WTC11 (cell line): ENCODE measurements at regions not wholly inside any gene's neighbourhood (a gene's known extent, or its start where the extent isn't known, plus 50 kb on each side); places are given as distances from the start of the nearest gene placed in this dataset.

Experiments used
- ATAC-seq: fragments of 200-7000 bp; cut with Tn5 transposase; 2 replicates; pipeline ENCODE4 v1.10.0; 2021; ENCODE audit warnings: mild to moderate bottlenecking, moderate library complexity
- CTCF ChIA-PET: fragments of 300-600 bp; sonication (Branson Sonifier 250); formaldehyde crosslinking; loops from one replicate; lab custom pipeline; 2021; ENCODE audit warnings: antibody characterized with exemption; lab: Charles Lee
- POLR2A ChIA-PET: fragments of 350-600 bp; sonication (Branson Sonifier 250); formaldehyde crosslinking; loops from one replicate; lab custom pipeline; 2021; ENCODE audit warnings: antibody characterized with exemption; lab: Charles Lee
- DNase-seq: peaks from one replicate; pipeline ENCODE4 v3.0.0; 2021; ENCODE audit warnings: low spot score
- H3K27ac Mint-ChIP-seq: 2 replicates; pipeline ENCODE4 v1.8.0; 2021; ENCODE audit warnings: mixed read lengths
- H3K27me3 Mint-ChIP-seq: 2 replicates; pipeline ENCODE4 v1.8.0; 2021; ENCODE audit warnings: low read depth, mild to moderate bottlenecking, moderate library complexity, mixed read lengths
- H3K36me3 Mint-ChIP-seq: 2 replicates; pipeline ENCODE4 v1.8.0; 2021; ENCODE audit warnings: mixed read lengths
- H3K4me1 Mint-ChIP-seq: 2 replicates; pipeline ENCODE4 v1.8.0; 2022; ENCODE audit warnings: mixed read lengths
- H3K4me3 Mint-ChIP-seq: 2 replicates; pipeline ENCODE4 v1.8.0; 2021; ENCODE audit warnings: mild to moderate bottlenecking, moderate library complexity, mixed read lengths
- H3K9me3 Mint-ChIP-seq: 2 replicates; pipeline ENCODE4 v1.8.0; 2021; ENCODE audit warnings: mixed read lengths
- ATF1 ChIP-seq: sonication (generic); formaldehyde crosslinking; IDR thresholded peaks from 2 replicates; pipeline ENCODE4 v1.8.1; 2023; ENCODE audit warnings: mild to moderate bottlenecking, moderate library complexity, missing genetic modification reagents
- JUN ChIP-seq: sonication (generic); formaldehyde crosslinking; IDR thresholded peaks from 2 replicates; pipeline ENCODE4 v1.8.0; 2023; ENCODE audit warnings: mild to moderate bottlenecking, missing genetic modification reagents
- NR1H2 ChIP-seq: sonication (generic); formaldehyde crosslinking; IDR thresholded peaks from 2 replicates; pipeline ENCODE4 v1.9.0; 2021; ENCODE audit warnings: mild to moderate bottlenecking, moderate library complexity, missing genetic modification reagents
- OVOL2 ChIP-seq: fragments of 250-450 bp; sonication (Bioruptor Pico); IDR thresholded peaks from 2 replicates; pipeline ENCODE4 v1.9.0; 2021; ENCODE audit warnings: mild to moderate bottlenecking, borderline replicate concordance
- RELA ChIP-seq: sonication (generic); formaldehyde crosslinking; IDR thresholded peaks from 2 replicates; pipeline ENCODE4 v1.8.1; 2022; ENCODE audit warnings: missing genetic modification reagents, mild to moderate bottlenecking, borderline replicate concordance
- SMAD3 ChIP-seq: sonication (generic); formaldehyde crosslinking; IDR thresholded peaks from 2 replicates; pipeline ENCODE4 v1.8.0; 2022; ENCODE audit warnings: missing genetic modification reagents, mild to moderate bottlenecking, borderline replicate concordance
- TEAD1 ChIP-seq: sonication (generic); formaldehyde crosslinking; IDR thresholded peaks from 2 replicates; pipeline ENCODE4 v1.8.0; 2022; ENCODE audit warnings: mild to moderate bottlenecking, missing genetic modification reagents
- TP53 ChIP-seq: sonication (generic); formaldehyde crosslinking; IDR thresholded peaks from 2 replicates; pipeline ENCODE4 v1.8.1; 2023; ENCODE audit warnings: mild to moderate bottlenecking, missing genetic modification reagents
- ZBTB21 ChIP-seq: sonication (generic); formaldehyde crosslinking; IDR thresholded peaks from 2 replicates; pipeline ENCODE4 v1.8.1; 2023; ENCODE audit warnings: mild to moderate bottlenecking, missing genetic modification reagents, borderline replicate concordance
- TF ChIP-seq, protein P1 (sequence below): sonication (generic); formaldehyde crosslinking; IDR thresholded peaks from 2 replicates; pipeline ENCODE4 v1.8.0; 2022; ENCODE audit warnings: mild to moderate bottlenecking, missing genetic modification reagents
- TF ChIP-seq, protein P2 (sequence below): fragments of 250-450 bp; sonication (Bioruptor Pico); IDR thresholded peaks from 2 replicates; pipeline ENCODE4 v1.9.0; 2021; ENCODE audit warnings: mild to moderate bottlenecking
- TF ChIP-seq, protein P3 (sequence below): sonication (generic); formaldehyde crosslinking; IDR thresholded peaks from 2 replicates; pipeline ENCODE4 v1.8.0; 2022; ENCODE audit warnings: missing genetic modification reagents
- TF ChIP-seq, protein P4 (sequence below): fragments of 250-450 bp; sonication (Bioruptor Pico); IDR thresholded peaks from 2 replicates; pipeline ENCODE4 v1.8.0; 2021; ENCODE audit warnings: mild to moderate bottlenecking
- TF ChIP-seq, protein P5 (sequence below): sonication (generic); formaldehyde crosslinking; IDR thresholded peaks from 2 replicates; pipeline ENCODE4 v1.8.0; 2023; ENCODE audit warnings: missing genetic modification reagents
- TF ChIP-seq, protein P6 (sequence below): sonication (generic); formaldehyde crosslinking; IDR thresholded peaks from 2 replicates; pipeline ENCODE4 v1.8.1; 2022; ENCODE audit warnings: mild to moderate bottlenecking, moderate library complexity, missing genetic modification reagents
- TF ChIP-seq, protein P7 (sequence below): fragments of 250-450 bp; sonication (Bioruptor Pico); conservative IDR thresholded peaks from 2 replicates; pipeline ENCODE4 v1.9.0; 2021; ENCODE audit warnings: mild to moderate bottlenecking
- TF ChIP-seq, protein P8 (sequence below): sonication (generic); formaldehyde crosslinking; IDR thresholded peaks from 2 replicates; pipeline ENCODE4 v1.8.1; 2022; ENCODE audit warnings: low read depth, mild to moderate bottlenecking, moderate library complexity, missing genetic modification reagents, borderline replicate concordance

DNA sequence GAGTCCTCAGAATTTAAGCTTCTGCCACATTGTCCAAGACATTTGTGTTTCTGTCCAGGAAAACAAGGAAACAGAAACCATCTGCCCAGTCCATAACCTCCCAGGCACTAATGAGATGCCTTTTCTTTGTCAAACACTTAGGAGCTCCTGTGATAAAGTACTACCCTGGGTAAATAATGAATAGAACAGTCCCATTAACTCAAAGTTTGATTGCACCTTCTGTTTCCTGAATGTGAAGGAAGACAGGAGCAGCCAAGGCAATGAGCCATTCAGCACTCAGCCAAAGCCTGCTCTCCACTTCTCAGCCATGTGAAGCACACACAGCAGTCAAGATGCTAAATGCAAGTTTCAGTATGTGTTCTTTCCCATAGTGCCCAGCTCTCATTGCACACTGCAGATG is 199.8 kb downstream of the SEC16B start (continued):
- TF ChIP-seq SMAD3 (no peak), ATF1 (CRISPR knock-in tag) (no peak), NR1H2 (no peak), TP53 (CRISPR knock-in tag) (no peak), OVOL2 (CRISPR knock-in tag) (no peak)
- TF ChIP-seq, protein P1, sequence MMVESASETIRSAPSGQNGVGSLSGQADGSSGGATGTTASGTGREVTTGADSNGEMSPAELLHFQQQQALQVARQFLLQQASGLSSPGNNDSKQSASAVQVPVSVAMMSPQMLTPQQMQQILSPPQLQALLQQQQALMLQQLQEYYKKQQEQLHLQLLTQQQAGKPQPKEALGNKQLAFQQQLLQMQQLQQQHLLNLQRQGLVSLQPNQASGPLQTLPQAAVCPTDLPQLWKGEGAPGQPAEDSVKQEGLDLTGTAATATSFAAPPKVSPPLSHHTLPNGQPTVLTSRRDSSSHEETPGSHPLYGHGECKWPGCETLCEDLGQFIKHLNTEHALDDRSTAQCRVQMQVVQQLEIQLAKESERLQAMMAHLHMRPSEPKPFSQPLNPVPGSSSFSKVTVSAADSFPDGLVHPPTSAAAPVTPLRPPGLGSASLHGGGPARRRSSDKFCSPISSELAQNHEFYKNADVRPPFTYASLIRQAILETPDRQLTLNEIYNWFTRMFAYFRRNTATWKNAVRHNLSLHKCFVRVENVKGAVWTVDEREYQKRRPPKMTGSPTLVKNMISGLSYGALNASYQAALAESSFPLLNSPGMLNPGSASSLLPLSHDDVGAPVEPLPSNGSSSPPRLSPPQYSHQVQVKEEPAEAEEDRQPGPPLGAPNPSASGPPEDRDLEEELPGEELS (CRISPR knock-in tag), result no peak
- TF ChIP-seq, protein P2, sequence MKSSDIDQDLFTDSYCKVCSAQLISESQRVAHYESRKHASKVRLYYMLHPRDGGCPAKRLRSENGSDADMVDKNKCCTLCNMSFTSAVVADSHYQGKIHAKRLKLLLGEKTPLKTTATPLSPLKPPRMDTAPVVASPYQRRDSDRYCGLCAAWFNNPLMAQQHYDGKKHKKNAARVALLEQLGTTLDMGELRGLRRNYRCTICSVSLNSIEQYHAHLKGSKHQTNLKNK (CRISPR knock-in tag), result no peak
- TF ChIP-seq, protein P3, sequence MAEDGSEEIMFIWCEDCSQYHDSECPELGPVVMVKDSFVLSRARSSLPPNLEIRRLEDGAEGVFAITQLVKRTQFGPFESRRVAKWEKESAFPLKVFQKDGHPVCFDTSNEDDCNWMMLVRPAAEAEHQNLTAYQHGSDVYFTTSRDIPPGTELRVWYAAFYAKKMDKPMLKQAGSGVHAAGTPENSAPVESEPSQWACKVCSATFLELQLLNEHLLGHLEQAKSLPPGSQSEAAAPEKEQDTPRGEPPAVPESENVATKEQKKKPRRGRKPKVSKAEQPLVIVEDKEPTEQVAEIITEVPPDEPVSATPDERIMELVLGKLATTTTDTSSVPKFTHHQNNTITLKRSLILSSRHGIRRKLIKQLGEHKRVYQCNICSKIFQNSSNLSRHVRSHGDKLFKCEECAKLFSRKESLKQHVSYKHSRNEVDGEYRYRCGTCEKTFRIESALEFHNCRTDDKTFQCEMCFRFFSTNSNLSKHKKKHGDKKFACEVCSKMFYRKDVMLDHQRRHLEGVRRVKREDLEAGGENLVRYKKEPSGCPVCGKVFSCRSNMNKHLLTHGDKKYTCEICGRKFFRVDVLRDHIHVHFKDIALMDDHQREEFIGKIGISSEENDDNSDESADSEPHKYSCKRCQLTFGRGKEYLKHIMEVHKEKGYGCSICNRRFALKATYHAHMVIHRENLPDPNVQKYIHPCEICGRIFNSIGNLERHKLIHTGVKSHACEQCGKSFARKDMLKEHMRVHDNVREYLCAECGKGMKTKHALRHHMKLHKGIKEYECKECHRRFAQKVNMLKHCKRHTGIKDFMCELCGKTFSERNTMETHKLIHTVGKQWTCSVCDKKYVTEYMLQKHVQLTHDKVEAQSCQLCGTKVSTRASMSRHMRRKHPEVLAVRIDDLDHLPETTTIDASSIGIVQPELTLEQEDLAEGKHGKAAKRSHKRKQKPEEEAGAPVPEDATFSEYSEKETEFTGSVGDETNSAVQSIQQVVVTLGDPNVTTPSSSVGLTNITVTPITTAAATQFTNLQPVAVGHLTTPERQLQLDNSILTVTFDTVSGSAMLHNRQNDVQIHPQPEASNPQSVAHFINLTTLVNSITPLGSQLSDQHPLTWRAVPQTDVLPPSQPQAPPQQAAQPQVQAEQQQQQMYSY, result no peak
- TF ChIP-seq, protein P4, sequence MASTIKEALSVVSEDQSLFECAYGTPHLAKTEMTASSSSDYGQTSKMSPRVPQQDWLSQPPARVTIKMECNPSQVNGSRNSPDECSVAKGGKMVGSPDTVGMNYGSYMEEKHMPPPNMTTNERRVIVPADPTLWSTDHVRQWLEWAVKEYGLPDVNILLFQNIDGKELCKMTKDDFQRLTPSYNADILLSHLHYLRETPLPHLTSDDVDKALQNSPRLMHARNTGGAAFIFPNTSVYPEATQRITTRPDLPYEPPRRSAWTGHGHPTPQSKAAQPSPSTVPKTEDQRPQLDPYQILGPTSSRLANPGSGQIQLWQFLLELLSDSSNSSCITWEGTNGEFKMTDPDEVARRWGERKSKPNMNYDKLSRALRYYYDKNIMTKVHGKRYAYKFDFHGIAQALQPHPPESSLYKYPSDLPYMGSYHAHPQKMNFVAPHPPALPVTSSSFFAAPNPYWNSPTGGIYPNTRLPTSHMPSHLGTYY (CRISPR knock-in tag), result no peak
- TF ChIP-seq, all 79 proteins: peak for 0

DNA sequence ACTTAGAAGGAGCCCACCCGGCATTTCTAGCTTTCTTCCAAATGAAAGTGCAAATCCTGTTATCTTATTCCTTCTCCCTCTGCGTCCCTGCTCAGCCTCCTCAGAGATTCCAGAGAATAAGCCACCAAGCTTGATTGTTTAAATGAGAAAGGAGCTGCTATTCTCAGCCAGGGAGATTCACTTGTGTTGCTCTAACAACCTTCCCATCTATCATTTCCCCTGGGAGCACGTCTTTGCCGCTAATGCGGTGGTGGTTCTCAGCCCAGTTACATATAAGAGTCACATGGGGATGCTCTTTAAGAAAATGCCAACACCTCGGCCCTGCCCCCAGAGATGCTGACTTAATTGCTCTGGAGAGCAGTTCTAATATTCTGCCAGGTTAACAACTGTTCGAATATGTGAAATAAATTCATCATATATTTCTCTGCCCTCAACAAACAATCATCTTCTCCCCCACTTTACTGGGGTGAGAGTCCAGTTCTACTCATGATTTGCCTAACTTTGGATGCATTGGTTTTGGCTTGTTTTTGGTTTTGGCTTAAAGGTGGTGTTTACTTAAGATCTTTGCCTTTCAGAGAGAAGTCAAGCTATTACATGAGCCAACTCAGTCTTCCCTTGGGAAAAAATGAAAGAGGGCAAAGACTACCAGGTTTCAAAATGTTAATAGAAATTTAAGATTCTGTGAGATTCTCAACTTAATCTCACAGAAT is 213.9 kb downstream of the SEC16B start:
- Mint-ChIP-seq H3K27ac (peak overlapping the region; percentile 30; the same call in 1 of the 2 replicates), H3K36me3 (peaks cover 13% of the 10 kb centered on the region), H3K9me3 (peaks cover 34% of the 10 kb centered on the region), H3K4me1 (peaks cover 25% of the 10 kb centered on the region), H3K4me3 (no peak overlapping the region; the same call in 1 of the 2 replicates), H3K27me3 (no peaks in the 10 kb centered on the region)
- ATAC-seq (peak; percentile 36), DNase-seq (no peak)
- TF ChIP-seq, protein P5, sequence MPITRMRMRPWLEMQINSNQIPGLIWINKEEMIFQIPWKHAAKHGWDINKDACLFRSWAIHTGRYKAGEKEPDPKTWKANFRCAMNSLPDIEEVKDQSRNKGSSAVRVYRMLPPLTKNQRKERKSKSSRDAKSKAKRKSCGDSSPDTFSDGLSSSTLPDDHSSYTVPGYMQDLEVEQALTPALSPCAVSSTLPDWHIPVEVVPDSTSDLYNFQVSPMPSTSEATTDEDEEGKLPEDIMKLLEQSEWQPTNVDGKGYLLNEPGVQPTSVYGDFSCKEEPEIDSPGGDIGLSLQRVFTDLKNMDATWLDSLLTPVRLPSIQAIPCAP, result no peak
- TF ChIP-seq, protein P1 (CRISPR knock-in tag), result no peak
- no peak for TF ChIP-seq RELA (CRISPR knock-in tag)
- no peak for TF ChIP-seq OVOL2 (CRISPR knock-in tag)
- TF ChIP-seq, protein P6, sequence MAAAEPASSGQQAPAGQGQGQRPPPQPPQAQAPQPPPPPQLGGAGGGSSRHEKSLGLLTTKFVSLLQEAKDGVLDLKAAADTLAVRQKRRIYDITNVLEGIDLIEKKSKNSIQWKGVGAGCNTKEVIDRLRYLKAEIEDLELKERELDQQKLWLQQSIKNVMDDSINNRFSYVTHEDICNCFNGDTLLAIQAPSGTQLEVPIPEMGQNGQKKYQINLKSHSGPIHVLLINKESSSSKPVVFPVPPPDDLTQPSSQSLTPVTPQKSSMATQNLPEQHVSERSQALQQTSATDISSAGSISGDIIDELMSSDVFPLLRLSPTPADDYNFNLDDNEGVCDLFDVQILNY (CRISPR knock-in tag), result no peak
- no peak for TF ChIP-seq ZBTB21
- TF ChIP-seq JUN, result no peak
- TF ChIP-seq, protein P7, sequence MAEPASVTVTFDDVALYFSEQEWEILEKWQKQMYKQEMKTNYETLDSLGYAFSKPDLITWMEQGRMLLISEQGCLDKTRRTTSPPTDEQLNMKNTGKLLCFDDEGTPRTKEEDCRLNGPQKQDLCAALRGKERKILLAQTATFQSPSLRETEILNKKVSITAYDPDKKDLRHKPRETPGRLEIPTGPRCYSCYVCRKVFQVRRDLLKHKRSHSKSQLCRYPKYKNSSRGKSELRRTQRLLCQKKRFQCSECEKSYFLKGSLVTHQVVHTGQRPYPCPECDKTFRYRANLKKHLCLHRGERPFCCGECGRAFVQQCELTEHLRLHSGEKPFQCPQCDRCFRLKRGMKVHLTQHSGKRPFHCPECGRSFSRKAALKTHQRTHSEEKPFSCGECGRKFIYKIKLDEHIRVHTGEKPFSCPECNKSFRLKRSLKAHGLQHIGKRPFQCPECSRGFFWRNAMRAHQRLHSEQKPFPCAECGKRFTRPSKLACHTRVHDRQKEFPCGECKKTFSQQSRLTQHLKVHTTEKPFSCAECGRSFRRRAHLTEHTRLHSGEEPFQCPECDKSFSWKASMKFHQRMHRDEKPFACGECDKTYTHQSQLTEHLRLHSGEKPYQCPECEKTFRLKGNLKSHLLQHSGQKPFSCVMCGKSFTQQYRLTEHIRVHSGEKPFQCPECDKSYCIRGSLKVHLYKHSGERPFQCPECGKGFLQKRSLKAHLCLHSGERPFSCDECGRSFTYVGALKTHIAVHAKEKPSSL (CRISPR knock-in tag), result no peak
- TF ChIP-seq, protein P8, sequence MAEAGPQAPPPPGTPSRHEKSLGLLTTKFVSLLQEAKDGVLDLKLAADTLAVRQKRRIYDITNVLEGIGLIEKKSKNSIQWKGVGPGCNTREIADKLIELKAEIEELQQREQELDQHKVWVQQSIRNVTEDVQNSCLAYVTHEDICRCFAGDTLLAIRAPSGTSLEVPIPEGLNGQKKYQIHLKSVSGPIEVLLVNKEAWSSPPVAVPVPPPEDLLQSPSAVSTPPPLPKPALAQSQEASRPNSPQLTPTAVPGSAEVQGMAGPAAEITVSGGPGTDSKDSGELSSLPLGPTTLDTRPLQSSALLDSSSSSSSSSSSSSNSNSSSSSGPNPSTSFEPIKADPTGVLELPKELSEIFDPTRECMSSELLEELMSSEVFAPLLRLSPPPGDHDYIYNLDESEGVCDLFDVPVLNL (CRISPR knock-in tag), result no peak
- no peak for TF ChIP-seq TEAD1 (CRISPR knock-in tag)
- ChIA-PET POLR2A (no interaction called here), CTCF (interaction anchor here (1.0 to 1.4 kb wide), 2 partner anchors 27 to 158 kb away, joined by 3 to 4 read pairs; no protein-coding TSS in a partner anchor)
